K562 (cell line): ENCODE measurements at regions not wholly inside any gene's neighbourhood (a gene's known extent, or its start where the extent isn't known, plus 50 kb on each side); places are given as distances from the start of the nearest gene placed in this dataset.

Experiments used
- CBX5 ChIP-seq: IDR thresholded peaks from 2 replicates; pipeline ENCODE4 v1.6.1; 2014; ENCODE audit warnings: low read depth, borderline replicate concordance
- ELF4 ChIP-seq: fragments of 450-650 bp; formaldehyde crosslinking; IDR thresholded peaks from 2 replicates; pipeline ENCODE4 v1.4.0; 2022; ENCODE audit warnings: missing genetic modification characterization
- EP300 ChIP-seq: IDR thresholded peaks from 2 replicates; pipeline ENCODE4 v1.6.1; 2012; ENCODE audit warnings: low read length, improper control_type of control experiment
- MYNN ChIP-seq, 2 experiments: sonication (generic); formaldehyde crosslinking in 1 of 2; IDR thresholded peaks; 2 replicates each; pipeline versions ENCODE4 v1.5.0 to v1.6.1; 2016 to 2020; ENCODE audit warnings: antibody characterized with exemption in 1 of 2, missing genetic modification reagents in 1 of 2
- NFIC ChIP-seq: fragments of 450-650 bp; IDR thresholded peaks from 2 replicates; pipeline ENCODE4 v1.6.1; 2017; ENCODE audit warnings: mild to moderate bottlenecking, inconsistent platforms
- NFRKB ChIP-seq: fragments of 450-650 bp; IDR thresholded peaks from 2 replicates; pipeline ENCODE4 v1.6.1; 2016; ENCODE audit warnings: low read depth
- NR2F6 ChIP-seq: fragments of 450-650 bp; formaldehyde crosslinking; IDR thresholded peaks from 2 replicates; pipeline ENCODE4 v1.4.0; 2020; ENCODE audit warnings: mild to moderate bottlenecking
- OTX1 ChIP-seq: fragments of 450-650 bp; formaldehyde crosslinking; IDR thresholded peaks from 2 replicates; pipeline ENCODE4 v1.4.0; 2022; ENCODE audit warnings: mild to moderate bottlenecking
- SMC3 ChIP-seq: conservative IDR thresholded peaks from 2 replicates; pipeline ENCODE4 v1.6.1; 2011; ENCODE audit warnings: low read depth, low read length, improper control_type of control experiment; ENCODE audit not compliant: insufficient read depth
- TF ChIP-seq, protein P1 (sequence below): sonication (generic); formaldehyde crosslinking; IDR thresholded peaks from 2 replicates; pipeline ENCODE4 v1.8.1; 2023; ENCODE audit warnings: mild to moderate bottlenecking, missing genetic modification reagents
- TF ChIP-seq, protein P2 (sequence below): fragments of 450-650 bp; conservative IDR thresholded peaks from 2 replicates; pipeline ENCODE4 v1.6.1; 2016; ENCODE audit warnings: missing genetic modification characterization, low read depth, mild to moderate bottlenecking, missing compliant biosample characterization, moderate library complexity
- TF ChIP-seq, protein P3 (sequence below), 2 experiments: fragments of 450-650 bp; formaldehyde crosslinking in 1 of 2; IDR thresholded peaks; 2 replicates each; pipeline versions ENCODE4 v1.4.0 to v1.6.1; 2014 to 2020; ENCODE audit warnings: mild to moderate bottlenecking in 2 of 2, borderline replicate concordance in 1 of 2, low read depth in 1 of 2
- TF ChIP-seq, protein P4 (sequence below), 3 experiments: IDR thresholded peaks in 2 of 3; conservative IDR thresholded peaks in 1 of 3; 2 replicates each; pipeline ENCODE4 v1.5.1; 2011 to 2012; ENCODE audit warnings: low read length in 3 of 3, mild to moderate bottlenecking in 3 of 3, control low read depth in 2 of 3, improper control_type of control experiment in 1 of 3, inconsistent platforms in 1 of 3, low read depth in 1 of 3, mixed read lengths in 1 of 3, moderate library complexity in 1 of 3; ENCODE audit not compliant: insufficient read depth in 2 of 3
- TF ChIP-seq, protein P5 (sequence below), 2 experiments: fragments of 450-650 bp in 1 of 2; sonication (generic) in 1 of 2; formaldehyde crosslinking in 1 of 2; IDR thresholded peaks in 1 of 2; conservative IDR thresholded peaks in 1 of 2; 2 replicates each; pipeline versions ENCODE4 v1.6.1 to v1.8.1; 2016 to 2023; ENCODE audit warnings: mild to moderate bottlenecking in 2 of 2, moderate library complexity in 2 of 2, inconsistent platforms in 1 of 2, missing genetic modification reagents in 1 of 2

DNA sequence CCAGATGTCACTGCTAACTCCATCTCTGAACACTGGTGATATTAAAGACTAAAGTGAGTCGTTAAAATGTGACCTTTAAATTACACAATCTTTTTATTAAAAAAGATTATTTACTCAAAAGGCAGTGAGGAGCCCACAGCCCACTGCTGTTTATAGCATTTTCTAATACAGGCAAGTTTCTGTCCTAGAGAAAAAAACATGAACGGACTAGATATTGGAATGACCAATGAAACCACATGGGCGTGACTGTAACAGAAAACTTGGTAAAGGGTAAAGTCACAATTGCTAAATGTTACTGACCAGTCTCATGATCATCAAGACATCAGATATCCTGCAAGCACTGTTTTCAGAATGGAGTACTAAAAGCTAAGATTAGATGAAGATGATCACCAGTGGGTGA, 78.7 kb downstream of the FEZF1 start:
- TF ChIP-seq ELF4 (CRISPR knock-in tag), result no peak
- TF ChIP-seq NR2F6, result no peak
- TF ChIP-seq, protein P1, sequence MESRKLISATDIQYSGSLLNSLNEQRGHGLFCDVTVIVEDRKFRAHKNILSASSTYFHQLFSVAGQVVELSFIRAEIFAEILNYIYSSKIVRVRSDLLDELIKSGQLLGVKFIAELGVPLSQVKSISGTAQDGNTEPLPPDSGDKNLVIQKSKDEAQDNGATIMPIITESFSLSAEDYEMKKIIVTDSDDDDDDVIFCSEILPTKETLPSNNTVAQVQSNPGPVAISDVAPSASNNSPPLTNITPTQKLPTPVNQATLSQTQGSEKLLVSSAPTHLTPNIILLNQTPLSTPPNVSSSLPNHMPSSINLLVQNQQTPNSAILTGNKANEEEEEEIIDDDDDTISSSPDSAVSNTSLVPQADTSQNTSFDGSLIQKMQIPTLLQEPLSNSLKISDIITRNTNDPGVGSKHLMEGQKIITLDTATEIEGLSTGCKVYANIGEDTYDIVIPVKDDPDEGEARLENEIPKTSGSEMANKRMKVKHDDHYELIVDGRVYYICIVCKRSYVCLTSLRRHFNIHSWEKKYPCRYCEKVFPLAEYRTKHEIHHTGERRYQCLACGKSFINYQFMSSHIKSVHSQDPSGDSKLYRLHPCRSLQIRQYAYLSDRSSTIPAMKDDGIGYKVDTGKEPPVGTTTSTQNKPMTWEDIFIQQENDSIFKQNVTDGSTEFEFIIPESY (CRISPR knock-in tag), result no peak
- TF ChIP-seq, protein P2, sequence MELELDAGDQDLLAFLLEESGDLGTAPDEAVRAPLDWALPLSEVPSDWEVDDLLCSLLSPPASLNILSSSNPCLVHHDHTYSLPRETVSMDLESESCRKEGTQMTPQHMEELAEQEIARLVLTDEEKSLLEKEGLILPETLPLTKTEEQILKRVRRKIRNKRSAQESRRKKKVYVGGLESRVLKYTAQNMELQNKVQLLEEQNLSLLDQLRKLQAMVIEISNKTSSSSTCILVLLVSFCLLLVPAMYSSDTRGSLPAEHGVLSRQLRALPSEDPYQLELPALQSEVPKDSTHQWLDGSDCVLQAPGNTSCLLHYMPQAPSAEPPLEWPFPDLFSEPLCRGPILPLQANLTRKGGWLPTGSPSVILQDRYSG (tag), result no peak
- no peak for TF ChIP-seq SMC3
- TF ChIP-seq, protein P3, sequence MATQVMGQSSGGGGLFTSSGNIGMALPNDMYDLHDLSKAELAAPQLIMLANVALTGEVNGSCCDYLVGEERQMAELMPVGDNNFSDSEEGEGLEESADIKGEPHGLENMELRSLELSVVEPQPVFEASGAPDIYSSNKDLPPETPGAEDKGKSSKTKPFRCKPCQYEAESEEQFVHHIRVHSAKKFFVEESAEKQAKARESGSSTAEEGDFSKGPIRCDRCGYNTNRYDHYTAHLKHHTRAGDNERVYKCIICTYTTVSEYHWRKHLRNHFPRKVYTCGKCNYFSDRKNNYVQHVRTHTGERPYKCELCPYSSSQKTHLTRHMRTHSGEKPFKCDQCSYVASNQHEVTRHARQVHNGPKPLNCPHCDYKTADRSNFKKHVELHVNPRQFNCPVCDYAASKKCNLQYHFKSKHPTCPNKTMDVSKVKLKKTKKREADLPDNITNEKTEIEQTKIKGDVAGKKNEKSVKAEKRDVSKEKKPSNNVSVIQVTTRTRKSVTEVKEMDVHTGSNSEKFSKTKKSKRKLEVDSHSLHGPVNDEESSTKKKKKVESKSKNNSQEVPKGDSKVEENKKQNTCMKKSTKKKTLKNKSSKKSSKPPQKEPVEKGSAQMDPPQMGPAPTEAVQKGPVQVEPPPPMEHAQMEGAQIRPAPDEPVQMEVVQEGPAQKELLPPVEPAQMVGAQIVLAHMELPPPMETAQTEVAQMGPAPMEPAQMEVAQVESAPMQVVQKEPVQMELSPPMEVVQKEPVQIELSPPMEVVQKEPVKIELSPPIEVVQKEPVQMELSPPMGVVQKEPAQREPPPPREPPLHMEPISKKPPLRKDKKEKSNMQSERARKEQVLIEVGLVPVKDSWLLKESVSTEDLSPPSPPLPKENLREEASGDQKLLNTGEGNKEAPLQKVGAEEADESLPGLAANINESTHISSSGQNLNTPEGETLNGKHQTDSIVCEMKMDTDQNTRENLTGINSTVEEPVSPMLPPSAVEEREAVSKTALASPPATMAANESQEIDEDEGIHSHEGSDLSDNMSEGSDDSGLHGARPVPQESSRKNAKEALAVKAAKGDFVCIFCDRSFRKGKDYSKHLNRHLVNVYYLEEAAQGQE (IDR thresholded peaks at IDR 0.05; ENCODE audit: borderline replicate concordance), result no peak
- TF ChIP-seq, protein P3 (CRISPR knock-in tag; IDR thresholded peaks at IDR 0.05; ENCODE audit: low read depth), result no peak
- TF ChIP-seq, protein P4, sequence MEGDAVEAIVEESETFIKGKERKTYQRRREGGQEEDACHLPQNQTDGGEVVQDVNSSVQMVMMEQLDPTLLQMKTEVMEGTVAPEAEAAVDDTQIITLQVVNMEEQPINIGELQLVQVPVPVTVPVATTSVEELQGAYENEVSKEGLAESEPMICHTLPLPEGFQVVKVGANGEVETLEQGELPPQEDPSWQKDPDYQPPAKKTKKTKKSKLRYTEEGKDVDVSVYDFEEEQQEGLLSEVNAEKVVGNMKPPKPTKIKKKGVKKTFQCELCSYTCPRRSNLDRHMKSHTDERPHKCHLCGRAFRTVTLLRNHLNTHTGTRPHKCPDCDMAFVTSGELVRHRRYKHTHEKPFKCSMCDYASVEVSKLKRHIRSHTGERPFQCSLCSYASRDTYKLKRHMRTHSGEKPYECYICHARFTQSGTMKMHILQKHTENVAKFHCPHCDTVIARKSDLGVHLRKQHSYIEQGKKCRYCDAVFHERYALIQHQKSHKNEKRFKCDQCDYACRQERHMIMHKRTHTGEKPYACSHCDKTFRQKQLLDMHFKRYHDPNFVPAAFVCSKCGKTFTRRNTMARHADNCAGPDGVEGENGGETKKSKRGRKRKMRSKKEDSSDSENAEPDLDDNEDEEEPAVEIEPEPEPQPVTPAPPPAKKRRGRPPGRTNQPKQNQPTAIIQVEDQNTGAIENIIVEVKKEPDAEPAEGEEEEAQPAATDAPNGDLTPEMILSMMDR (IDR thresholded peaks at IDR 0.05 in 2 of 3, conservative IDR thresholded peaks at IDR 0.05 in 1 of 3; ENCODE audit: insufficient read depth in 2 of 3, low read depth in 1 of 3, low read length in 3 of 3), result no peak
- no peak for TF ChIP-seq MYNN (IDR thresholded peaks at IDR 0.05)
- TF ChIP-seq MYNN (CRISPR knock-in tag; IDR thresholded peaks at IDR 0.05), result no peak
- TF ChIP-seq, protein P5, sequence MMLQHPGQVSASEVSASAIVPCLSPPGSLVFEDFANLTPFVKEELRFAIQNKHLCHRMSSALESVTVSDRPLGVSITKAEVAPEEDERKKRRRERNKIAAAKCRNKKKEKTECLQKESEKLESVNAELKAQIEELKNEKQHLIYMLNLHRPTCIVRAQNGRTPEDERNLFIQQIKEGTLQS (IDR thresholded peaks at IDR 0.05), result no peak
- TF ChIP-seq, protein P5 (CRISPR knock-in tag; conservative IDR thresholded peaks at IDR 0.05), result no peak
- TF ChIP-seq OTX1 (CRISPR knock-in tag), result no peak
- TF ChIP-seq NFRKB, result no peak
- TF ChIP-seq NFIC, result no peak
- no peak for TF ChIP-seq EP300
- no peak for TF ChIP-seq CBX5
